ENCODE measurements at regions not wholly inside any gene's neighbourhood (a gene's known extent, or its start where the extent isn't known, plus 50 kb on each side); places are given as distances from the start of the nearest gene placed in this dataset.
"Not testable (repeated sequence)": the region's sequence is repeated elsewhere in the genome, so short reads cannot be mapped to it uniquely, and the experiment has no call there.

DNA sequence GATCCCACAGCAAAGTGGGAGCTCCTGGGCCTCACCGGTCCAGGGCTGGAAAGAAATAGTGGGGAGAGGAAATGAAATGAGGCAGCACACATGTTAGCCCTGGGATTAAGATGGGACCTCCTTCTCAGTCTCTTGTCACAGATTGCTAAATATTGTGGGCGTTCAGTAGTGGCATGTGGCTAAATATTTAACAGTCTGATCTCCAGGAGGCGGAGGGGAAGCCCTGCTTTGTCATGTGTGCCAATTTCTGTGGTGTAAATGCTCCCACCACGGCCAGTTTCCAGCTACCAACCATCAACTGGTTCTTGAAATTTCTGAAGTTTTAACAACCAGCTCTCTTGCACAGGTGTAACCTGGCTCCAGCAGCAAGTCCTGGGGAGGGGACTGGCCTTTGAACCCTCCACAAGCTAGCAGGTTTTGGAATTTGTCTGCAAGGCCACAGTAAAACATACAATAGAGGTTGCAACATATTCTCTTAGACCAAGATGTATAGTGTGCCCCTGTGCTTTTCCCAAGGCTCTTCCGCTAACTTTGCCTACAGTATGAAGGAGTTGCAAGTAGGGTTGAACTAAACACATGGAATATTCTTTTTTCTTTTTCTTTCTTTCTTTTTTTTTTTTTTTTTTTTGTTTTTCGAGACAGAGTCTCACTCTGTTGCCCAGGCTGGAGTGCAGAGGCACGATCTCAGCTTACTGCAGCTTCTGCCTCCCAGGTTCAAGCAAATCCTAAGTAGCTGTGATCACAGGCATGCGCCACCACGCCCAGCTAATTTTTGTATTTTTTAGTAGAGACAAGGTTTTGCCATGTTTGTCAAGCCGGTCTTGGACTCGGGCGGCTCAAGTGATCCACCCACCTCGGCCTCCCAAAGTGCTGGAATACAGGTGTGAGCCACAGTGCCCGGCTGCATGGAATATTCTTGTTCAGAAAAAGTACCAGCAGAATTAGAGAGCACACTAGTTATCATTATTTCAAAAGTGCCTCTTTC is 103.1 kb upstream of the PCBD1 start:
- DNase-seq = no peak

- no peak for DNase-seq
These were observed 104.1 kb upstream of the PCBD1 start for GRCh38 chr10:70992436-70992835.

DNA sequence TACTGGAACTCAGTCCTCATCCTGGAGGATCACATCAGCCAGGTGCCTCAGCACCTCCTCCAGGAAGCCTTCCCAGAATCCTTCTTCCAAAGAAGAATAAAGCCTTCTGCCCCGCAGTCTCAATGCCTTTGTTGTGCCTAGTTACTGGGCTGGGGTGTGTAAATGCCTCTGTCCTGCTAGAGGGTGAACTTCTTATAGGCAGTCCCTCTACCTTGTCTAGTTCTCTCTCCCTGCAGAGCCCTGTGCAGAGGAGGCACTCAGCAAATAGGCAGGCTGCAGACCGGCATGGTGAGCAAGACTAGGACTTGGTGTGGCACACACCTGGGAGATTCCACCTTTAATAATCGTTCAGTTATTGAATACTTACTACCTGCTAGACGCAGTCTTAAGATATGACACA is 104.7 kb upstream of the PCBD1 start:
- no peak for DNase-seq

- DNase-seq = no peak
These were observed 108.2 kb upstream of the PCBD1 start for GRCh38 chr10:70996549-70996948.

GRCh38 chr10:70997236-70997635 is 108.9 kb upstream of the PCBD1 start:
- no peak for DNase-seq

DNA sequence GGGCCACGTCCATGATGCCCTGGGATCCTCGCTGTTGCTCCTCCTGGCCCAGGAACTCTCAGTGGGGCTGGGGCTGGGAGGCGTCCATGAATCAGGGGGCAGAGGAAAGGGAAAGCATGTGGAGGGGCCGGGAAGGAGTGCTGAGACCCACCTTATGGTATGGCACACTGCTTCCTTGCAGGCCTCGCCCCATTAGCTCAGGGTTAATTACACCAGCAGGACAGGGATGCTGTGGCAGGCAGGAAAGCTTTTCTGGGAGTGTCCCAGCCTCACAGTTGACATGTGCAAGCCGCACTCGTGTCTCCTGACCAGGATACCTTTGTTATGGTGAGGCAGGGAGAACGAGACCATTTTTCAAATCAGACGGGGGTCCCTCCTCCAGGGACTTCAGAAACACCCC is 109.7 kb upstream of the PCBD1 start:
- no peak for DNase-seq

DNA sequence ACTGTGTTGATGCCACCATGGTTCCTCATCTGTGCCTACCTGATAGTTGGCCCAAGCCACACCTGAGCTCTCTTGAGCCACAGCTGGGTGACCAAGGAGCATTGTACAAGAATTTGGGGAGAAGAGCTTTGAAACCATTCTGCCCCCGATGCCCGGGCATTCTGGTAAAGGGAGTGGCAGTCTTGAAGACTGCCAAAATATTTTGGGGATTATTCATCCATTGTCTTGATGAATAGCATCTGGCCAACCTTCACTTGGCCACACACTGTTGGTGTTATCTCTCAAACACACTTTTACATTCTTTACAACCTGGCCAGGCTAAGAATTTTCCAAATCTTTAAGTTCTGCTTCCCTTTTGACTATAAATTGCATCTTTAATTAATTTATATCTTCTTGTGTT is 113.1 kb upstream of the PCBD1 start:
- no peak for DNase-seq

DNA sequence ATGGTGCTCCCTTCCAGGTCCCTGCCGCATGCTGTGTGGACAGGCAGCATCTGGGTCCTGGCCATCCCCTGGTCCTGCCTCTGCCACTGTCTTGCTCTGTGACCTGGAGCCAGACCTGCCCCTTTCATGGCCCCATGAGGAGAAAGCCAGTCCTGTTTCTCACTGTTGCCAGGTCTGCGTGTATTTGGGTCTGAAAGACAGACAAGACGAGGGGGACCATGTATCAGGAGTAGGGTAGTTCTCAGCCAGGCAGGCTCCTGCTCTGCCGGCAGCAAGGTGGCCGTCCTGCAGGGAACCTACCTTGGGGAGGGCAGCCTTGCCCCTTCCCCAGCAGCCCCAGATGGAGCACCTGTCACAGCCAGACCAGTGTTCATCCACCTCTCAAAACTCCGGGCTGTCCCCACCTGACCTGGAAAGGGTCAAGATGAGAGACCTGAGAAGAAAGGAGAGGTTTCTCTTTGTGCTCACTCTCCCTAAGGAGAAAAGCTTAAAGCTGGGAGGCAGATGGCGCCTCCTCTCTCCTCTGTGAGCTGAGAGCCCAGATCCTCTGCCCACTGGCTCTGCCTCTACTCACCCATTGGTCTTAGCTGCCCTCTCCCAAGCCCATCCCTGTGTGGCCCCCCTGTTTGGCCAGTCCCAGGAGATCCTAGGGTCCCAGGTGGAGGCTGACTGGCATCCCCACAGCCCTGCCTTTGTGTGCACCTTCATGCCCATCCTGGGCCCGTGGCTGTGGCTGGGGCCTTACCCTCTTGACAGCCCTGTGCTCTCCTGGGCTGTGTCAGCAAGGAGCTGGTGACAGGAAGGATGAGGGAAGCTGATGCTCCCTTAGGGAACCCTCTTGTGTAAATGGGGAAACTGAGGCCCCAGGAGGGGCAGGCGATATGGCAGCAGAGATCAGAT is 116.1 kb upstream of the PCBD1 start:
- DNase-seq = no peak

DNA sequence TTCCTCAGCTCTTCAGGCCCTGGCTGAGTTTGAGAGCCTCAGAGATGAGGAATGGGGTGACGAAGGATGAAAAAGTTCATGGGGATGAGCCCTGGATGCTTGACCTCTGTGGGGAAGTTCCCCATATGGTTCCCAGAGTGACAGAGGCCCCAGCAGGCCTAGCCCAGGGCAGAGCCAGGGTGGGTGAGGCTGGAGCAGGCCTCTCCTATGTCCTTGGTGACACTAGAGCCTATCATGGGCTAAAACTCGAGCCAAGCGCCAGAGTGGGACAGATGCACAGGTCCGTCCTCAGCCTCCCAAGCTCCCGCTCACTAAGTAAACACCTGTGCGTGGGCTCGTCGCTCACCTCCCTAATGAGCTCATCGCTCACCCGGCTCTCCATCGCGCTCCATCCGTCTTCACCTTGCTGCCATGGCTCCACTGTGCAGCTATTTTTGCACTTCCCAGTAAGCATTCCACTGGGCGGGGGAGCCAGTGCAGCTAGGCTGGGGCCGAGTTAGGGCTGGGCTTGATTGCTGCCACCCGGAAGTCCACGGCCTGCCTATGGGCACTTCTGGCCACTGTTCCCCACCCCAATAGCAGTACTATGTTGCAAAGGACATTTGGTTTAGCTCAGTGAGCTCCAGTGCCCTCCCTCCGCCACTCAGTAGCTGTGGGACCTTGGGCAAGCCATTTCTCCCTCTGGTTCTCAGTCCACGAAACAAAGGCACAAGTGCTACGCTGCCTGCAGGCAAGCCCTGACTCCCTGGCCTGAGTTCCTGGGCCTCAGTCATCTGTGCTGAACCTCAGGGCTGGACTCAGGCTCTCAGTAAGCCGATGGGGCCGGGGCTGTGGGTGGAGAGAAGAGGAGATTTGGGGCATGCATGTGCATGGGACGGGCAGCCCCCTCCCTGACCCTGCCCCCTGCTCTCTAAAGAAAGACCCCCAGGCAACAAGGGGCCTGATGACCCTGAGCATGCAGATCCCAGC is 117.3 kb upstream of the PCBD1 start:
- DNase-seq = no peak

DNA sequence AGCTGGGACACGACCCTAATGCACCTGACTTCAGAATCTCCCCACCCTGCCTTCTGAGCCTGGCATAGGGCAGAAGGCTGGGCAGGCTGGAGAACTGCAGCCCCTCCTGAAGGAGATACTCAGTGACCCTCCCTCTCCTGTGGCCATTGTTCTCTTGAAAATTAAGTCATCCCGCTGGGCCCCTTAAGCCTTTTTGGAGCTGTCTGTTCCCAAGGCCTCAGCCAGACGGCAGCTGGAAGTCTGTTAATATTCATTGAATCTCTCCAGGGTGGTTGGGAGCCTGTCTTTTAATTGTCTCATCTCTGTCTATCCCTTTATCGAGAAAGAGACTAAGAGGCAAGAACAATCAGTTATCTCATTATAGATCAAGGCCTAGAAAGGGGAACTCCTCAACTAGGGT is 118.1 kb upstream of the PCBD1 start:
- no peak for DNase-seq

- DNase-seq = no peak
These were observed 119.2 kb upstream of the PCBD1 start for GRCh38 chr10:71007516-71007915.

DNA sequence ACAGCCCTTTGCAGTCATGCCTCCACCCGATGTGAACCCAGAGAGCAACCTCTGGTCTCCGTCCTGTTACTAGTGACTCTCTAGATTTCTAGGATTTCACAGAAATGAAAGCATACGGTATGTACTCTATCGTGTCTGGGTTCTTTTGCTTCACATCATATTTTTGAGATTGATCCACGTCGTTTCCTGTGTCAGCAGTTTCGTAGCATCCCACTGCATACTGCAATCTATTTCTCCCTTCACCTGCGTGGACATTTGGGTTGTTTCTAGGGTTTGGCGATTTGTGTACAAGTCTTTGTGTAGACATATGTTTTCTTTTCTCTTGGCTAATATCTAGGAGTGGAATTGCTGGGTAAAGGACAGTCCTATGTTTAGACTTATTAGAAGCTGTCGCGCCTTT is 119.8 kb upstream of the PCBD1 start:
- no peak for DNase-seq

DNA sequence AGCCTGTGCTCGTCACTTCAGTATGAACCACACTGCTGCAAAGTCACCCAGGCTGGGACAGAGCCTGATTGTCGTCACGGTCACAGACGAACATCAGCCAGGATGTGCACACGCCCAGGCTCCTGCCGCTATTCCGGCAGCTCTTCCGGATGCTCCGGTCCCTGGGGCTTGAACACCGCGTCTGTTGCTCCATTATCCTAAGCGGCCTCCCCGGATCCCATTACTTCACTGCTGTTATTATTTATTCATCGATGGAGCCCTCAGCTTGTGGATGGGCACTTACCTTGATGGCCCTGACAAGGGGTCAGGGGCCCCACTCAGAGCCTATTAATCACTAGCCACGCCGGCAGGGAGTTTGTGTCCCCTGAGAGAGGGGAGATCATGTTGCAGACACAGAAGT is 120.8 kb upstream of the PCBD1 start:
- no peak for DNase-seq

DNA sequence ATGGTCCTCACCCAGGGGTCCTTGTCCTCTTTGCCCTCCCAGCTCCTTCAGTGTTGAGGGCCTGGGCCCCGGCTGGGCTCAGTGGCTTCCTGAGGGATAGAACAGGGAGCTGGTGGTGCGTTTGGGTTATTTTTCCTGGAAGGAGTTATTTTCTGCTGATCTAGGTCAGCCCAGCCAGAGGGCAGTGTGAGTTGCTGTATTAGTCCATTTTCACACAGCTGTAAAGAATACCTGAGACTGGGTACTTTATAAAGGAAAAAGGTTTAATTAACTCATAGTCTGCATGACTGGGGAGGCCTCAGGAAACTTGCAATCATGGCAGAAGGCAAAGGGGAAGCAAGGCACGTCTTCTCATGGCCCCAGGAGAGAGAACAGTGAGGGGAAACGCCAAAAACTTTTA is 122.4 kb upstream of the PCBD1 start:
- DNase-seq = no peak

DNA sequence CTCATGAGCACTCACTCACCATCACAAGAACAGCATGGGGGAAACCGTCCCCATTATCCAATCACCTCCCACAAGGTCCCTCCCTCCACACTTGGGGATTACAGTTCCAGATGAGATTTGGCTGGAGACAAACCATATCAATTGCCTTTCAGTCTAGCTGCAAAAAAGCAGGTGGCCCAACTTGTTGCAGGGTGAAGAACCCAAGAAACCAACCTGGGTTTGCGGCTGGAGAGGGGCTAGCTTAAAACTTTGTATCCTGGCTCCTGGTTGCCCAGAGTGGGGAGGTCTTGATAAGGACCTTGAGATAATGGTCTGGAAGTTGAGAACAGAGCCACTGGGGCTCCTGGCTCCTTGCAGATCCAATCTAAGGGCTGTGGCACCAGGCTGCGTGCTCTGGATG is 122.8 kb upstream of the PCBD1 start:
- DNase-seq = no peak

- DNase-seq = no peak
These were observed 125.8 kb upstream of the PCBD1 start for GRCh38 chr10:71014021-71014805.

GRCh38 chr10:71015674-71016073 is 127.3 kb upstream of the PCBD1 start:
- DNase-seq = peak; percentile 11

DNA sequence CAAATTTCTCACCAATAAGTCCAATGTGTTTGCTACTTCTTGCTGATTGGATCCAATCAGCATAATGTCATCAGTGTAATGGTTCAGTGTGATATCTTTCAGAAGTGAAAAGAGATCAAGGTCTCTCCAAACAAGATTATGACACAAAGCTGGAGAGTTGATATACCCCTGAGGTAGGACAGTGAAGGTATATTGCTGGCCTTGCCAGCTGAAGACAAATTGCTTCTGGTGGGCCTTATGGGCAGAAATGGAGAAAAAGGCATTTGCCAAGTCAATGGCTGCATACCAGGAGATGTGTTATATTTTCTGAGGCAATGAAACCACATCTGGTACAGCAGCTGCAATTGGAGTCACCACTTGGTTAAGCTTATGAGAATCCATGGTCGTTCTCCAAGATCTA is 131.7 kb upstream of the PCBD1 start:
- not testable (repeated sequence) for DNase-seq

GRCh38 chr10:71021402-71021801 is 133.0 kb upstream of the PCBD1 start:
- no peak for DNase-seq

GRCh38 chr10:71023704-71024283 is 135.4 kb upstream of the PCBD1 start:
- DNase-seq = no peak

GRCh38 chr10:71024490-71024889 is 136.1 kb upstream of the PCBD1 start:
- no peak for DNase-seq

Measured in activated CD4-positive, alpha-beta T cell treated with anti-CD3 and anti-CD28 coated beads, Interleukin-2, amount 50 U/mL, for 16 hours (primary cell).